Fibroblast of lung (primary cell): ENCODE measurements at regions not wholly inside any gene's neighbourhood (a gene's known extent, or its start where the extent isn't known, plus 50 kb on each side); places are given as distances from the start of the nearest gene placed in this dataset.

Source experiments
- DNase-seq, 2 donors: peaks; one replicate each; pipeline versions ENCODE4 v3.0.0 to v3.0.0-alpha.2; 2010; ENCODE audit warnings: low read depth in 2 of 2
- H2AFZ ChIP-seq: 2 replicates; pipeline ENCODE4 v1.5.1; 2012; ENCODE audit warnings: low read length, control low read depth, inconsistent platforms
- H3K27ac ChIP-seq: 2 replicates; pipeline ENCODE4 v1.5.1; 2011; ENCODE audit warnings: low read length, control low read depth; ENCODE audit not compliant: insufficient read depth
- H3K27me3 ChIP-seq: 2 replicates; pipeline ENCODE4 v1.5.1; 2011; ENCODE audit warnings: mild to moderate bottlenecking, low read length; ENCODE audit not compliant: control insufficient read depth, insufficient read depth
- H3K36me3 ChIP-seq: 2 replicates; pipeline ENCODE4 v1.5.1; 2011; ENCODE audit warnings: low read length; ENCODE audit not compliant: control insufficient read depth, insufficient read depth
- H3K4me1 ChIP-seq: 2 replicates; pipeline ENCODE4 v1.5.1; 2011; ENCODE audit warnings: low read length; ENCODE audit not compliant: control insufficient read depth, insufficient read depth; ENCODE audit errors: extremely low read depth
- H3K4me2 ChIP-seq: 2 replicates; pipeline ENCODE4 v1.5.1; 2011; ENCODE audit warnings: low read length, control low read depth; ENCODE audit not compliant: insufficient read depth; ENCODE audit errors: extremely low read depth
- H3K4me3 ChIP-seq, 4 experiments: fragments of 200-600 bp in 1 of 4; sonication (generic) in 1 of 4; replicated peaks in 1 of 4; 2 replicates each; pipeline ENCODE4 v1.5.1; 2011 to 2016; ENCODE audit warnings: low read length in 4 of 4, low read depth in 3 of 4, mild to moderate bottlenecking in 3 of 4, control low read depth in 2 of 4, inconsistent platforms in 1 of 4, mixed read lengths in 1 of 4; ENCODE audit not compliant: insufficient read depth in 1 of 4; ENCODE audit errors: control extremely low read depth in 1 of 4
- H3K79me2 ChIP-seq: 2 replicates; pipeline ENCODE4 v1.5.1; 2012; ENCODE audit warnings: mild to moderate bottlenecking, low read length, inconsistent platforms; ENCODE audit not compliant: control insufficient read depth, insufficient read depth
- H3K9ac ChIP-seq: 2 replicates; pipeline ENCODE4 v1.5.1; 2011; ENCODE audit warnings: mild to moderate bottlenecking, low read length, control low read depth; ENCODE audit not compliant: insufficient read depth
- H3K9me3 ChIP-seq: 2 replicates; pipeline ENCODE4 v1.5.1; 2012; ENCODE audit warnings: low read depth, low read length; ENCODE audit not compliant: control insufficient read depth, insufficient read depth
- H4K20me1 ChIP-seq: 2 replicates; pipeline ENCODE4 v1.5.1; 2011; ENCODE audit warnings: low read length; ENCODE audit not compliant: control insufficient read depth, insufficient read depth; ENCODE audit errors: extremely low read depth
- EZH2 ChIP-seq: IDR thresholded peaks from 2 replicates; pipeline ENCODE4 v1.5.1; 2012; ENCODE audit warnings: low read length, control low read depth, mild to moderate bottlenecking; ENCODE audit errors: missing control alignments
- TF ChIP-seq, protein P1 (sequence below), 2 donors: IDR thresholded peaks in 1 of 2; conservative IDR thresholded peaks in 1 of 2; 1 replicate in 1 of 2; 2 replicates in 1 of 2; pipeline ENCODE4 v1.5.1; 2011 to 2012; ENCODE audit warnings: low read length in 2 of 2, control low read depth in 1 of 2, inconsistent platforms in 1 of 2, low read depth in 1 of 2, mild to moderate bottlenecking in 1 of 2

DNA sequence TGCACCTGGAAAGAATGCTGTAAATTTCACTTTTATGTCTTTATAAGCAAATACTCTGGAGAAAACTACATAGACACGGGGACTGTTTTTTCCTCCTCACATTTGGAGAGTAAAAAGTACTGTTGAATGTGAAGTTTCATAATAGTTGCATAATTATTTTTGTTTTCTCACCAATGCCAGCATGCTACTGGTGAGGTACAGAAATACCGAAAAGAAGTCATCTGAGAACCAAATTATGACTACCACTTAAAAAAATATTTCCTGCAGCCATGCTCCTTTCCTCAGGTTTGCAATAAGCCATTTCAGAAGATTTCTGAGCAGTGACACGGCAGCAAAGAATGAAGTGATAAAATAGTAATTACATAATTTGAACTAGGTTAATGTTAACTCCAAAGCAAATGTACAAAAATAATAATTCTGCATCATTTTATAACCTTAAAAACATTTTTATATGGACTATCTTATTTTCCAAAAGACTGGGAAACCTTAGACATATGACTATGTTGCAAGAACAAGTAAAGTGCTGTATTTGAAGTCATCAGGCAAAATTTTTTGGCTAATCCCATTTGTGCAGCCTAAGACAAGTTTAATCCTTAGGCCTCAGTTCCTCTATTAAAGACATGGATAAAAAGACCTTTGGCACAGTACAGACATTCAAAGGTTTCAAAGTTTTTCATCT, 144.7 kb downstream of the PCSK1 start:
- Histone ChIP-seq H2AFZ (no peak overlapping the region), H3K4me1 (peaks cover under 1% of the 10 kb centered on the region), H3K27ac (no peak overlapping the region), H3K4me2 (no peak overlapping the region), H3K27me3 (no peaks in the 10 kb centered on the region), H3K4me3 (no peak overlapping the region), H4K20me1 (no peaks in the 10 kb centered on the region), H3K9ac (no peak overlapping the region), H3K79me2 (no peaks in the 10 kb centered on the region), H3K36me3 (no peaks in the 10 kb centered on the region), H3K9me3 (no peaks in the 10 kb centered on the region)
- no peak for TF ChIP-seq EZH2
- TF ChIP-seq, protein P1, sequence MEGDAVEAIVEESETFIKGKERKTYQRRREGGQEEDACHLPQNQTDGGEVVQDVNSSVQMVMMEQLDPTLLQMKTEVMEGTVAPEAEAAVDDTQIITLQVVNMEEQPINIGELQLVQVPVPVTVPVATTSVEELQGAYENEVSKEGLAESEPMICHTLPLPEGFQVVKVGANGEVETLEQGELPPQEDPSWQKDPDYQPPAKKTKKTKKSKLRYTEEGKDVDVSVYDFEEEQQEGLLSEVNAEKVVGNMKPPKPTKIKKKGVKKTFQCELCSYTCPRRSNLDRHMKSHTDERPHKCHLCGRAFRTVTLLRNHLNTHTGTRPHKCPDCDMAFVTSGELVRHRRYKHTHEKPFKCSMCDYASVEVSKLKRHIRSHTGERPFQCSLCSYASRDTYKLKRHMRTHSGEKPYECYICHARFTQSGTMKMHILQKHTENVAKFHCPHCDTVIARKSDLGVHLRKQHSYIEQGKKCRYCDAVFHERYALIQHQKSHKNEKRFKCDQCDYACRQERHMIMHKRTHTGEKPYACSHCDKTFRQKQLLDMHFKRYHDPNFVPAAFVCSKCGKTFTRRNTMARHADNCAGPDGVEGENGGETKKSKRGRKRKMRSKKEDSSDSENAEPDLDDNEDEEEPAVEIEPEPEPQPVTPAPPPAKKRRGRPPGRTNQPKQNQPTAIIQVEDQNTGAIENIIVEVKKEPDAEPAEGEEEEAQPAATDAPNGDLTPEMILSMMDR (conservative IDR thresholded peaks at IDR 0.05 in 1 of 2, IDR thresholded peaks at IDR 0.05 in 1 of 2; ENCODE audit: low read depth in 1 of 2, low read length in 2 of 2), result no peak
- no peak for DNase-seq

DNA sequence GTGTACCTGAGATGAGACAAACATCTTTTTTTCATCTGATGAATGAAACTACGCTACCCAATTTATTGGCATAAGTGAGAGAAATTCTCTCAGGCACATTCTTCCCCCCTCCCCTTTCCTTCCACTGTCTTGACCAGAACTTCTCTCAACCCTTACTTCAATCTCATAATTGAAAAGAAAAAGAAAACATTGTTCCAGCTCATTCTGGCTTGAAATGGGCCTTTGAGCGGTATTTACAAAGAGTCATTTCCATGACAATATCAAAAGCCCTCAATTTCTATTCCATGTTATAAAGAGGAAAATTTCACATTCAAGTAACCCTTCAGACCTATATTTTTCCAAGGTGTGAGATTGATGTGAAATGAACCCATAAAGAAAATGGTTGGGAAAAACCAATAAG, 145.9 kb downstream of the PCSK1 start:
- Histone ChIP-seq H3K4me3 (no peak overlapping the region), H4K20me1 (no peaks in the 10 kb centered on the region), H3K79me2 (no peaks in the 10 kb centered on the region), H3K9me3 (no peaks in the 10 kb centered on the region), H3K27ac (no peak overlapping the region), H3K27me3 (no peaks in the 10 kb centered on the region), H3K36me3 (no peaks in the 10 kb centered on the region), H3K4me2 (no peak overlapping the region), H3K9ac (no peak overlapping the region), H3K4me1 (no peaks in the 10 kb centered on the region), H2AFZ (no peak overlapping the region)
- TF ChIP-seq, protein P1 (conservative IDR thresholded peaks at IDR 0.05 in 1 of 2, IDR thresholded peaks at IDR 0.05 in 1 of 2; ENCODE audit: low read depth in 1 of 2, low read length in 2 of 2), result no peak
- TF ChIP-seq EZH2, result no peak
- DNase-seq, result no peak

DNA sequence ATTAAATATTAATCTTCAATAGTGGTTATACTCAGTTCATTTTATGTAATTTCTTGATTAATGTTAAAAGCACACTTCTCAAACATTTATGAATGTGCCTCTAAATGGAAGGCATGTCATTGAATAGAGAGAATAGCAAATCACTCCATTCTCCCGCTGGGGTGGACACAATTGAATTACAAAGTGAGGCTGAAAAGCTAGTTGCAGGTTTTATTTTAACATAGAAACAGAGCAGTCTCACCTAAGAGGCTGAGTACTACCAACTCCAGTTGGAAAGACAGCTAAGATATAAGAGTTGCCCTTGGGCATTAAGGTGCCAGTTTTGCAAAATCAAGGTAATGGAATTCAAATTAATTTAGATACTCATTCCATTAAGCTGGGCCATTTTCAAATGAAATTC, 147.2 kb downstream of the PCSK1 start:
- Histone ChIP-seq H4K20me1 (no peaks in the 10 kb centered on the region), H3K27ac (no peak overlapping the region), H3K79me2 (no peaks in the 10 kb centered on the region), H3K4me2 (no peak overlapping the region), H3K4me3 (no peak overlapping the region), H3K27me3 (no peaks in the 10 kb centered on the region), H3K9me3 (no peaks in the 10 kb centered on the region), H3K36me3 (no peaks in the 10 kb centered on the region), H2AFZ (no peak overlapping the region), H3K4me1 (no peaks in the 10 kb centered on the region), H3K9ac (no peak overlapping the region)
- DNase-seq, result no peak
- TF ChIP-seq EZH2, result no peak
- TF ChIP-seq, protein P1 (conservative IDR thresholded peaks at IDR 0.05 in 1 of 2, IDR thresholded peaks at IDR 0.05 in 1 of 2; ENCODE audit: low read depth in 1 of 2, low read length in 2 of 2), result no peak
